Suprapubic skin (tissue), 4 donors: ENCODE measurements at regions not wholly inside any gene's neighbourhood (a gene's known extent, or its start where the extent isn't known, plus 50 kb on each side); places are given as distances from the start of the nearest gene placed in this dataset.

Experiments used
- DNase-seq, 2 donors: peaks; one replicate each; pipeline ENCODE4 v3.0.0-alpha.2; 2019; ENCODE audit warnings: low spot score in 2 of 2
- H3K27ac ChIP-seq: fragments of 200-600 bp; sonication (generic); one replicate; pipeline ENCODE4 v1.5.1; 2019
- H3K27me3 ChIP-seq: fragments of 200-600 bp; sonication (generic); one replicate; pipeline ENCODE4 v1.5.1; 2019
- H3K36me3 ChIP-seq: fragments of 200-600 bp; sonication (generic); one replicate; pipeline ENCODE4 v1.5.1; 2019
- H3K4me1 ChIP-seq: fragments of 200-600 bp; sonication (generic); one replicate; pipeline ENCODE4 v1.5.1; 2019
- H3K4me3 ChIP-seq: fragments of 200-600 bp; sonication (generic); one replicate; pipeline ENCODE4 v1.5.1; 2019; ENCODE audit warnings: mild to moderate bottlenecking
- H3K9me3 ChIP-seq: fragments of 200-600 bp; sonication (generic); one replicate; pipeline ENCODE4 v1.5.1; 2019
- EP300 ChIP-seq: sonication (generic); formaldehyde crosslinking; IDR thresholded peaks from one replicate; pipeline ENCODE4 v1.6.1; 2017; ENCODE audit warnings: antibody characterized with exemption
- POLR2A ChIP-seq, 2 donors: fragments of 450-650 bp; IDR thresholded peaks; one replicate each; pipeline ENCODE4 v1.6.1; 2017; ENCODE audit warnings: antibody characterized with exemption in 2 of 2, mild to moderate bottlenecking in 2 of 2, moderate library complexity in 2 of 2
- POLR2AphosphoS5 ChIP-seq, 3 donors: sonication (generic); formaldehyde crosslinking; IDR thresholded peaks; one replicate each; pipeline ENCODE4 v1.6.1; 2017; ENCODE audit warnings: antibody characterized with exemption in 3 of 3
- WGBS: methylation state at CpG from one replicate; pipeline ENCODE4 v1.1.5; 2018; 5-methylcytosine and 5-hydroxymethylcytosine counted together
- TF ChIP-seq, protein P1 (sequence below), 2 donors: fragments of 200-600 bp in 1 of 2; fragments of 450-650 bp in 1 of 2; sonication (generic) in 1 of 2; IDR thresholded peaks; one replicate each; pipeline ENCODE4 v1.5.1; 2016 to 2019; ENCODE audit warnings: antibody characterized with exemption in 2 of 2, mild to moderate bottlenecking in 1 of 2, moderate library complexity in 1 of 2

DNA sequence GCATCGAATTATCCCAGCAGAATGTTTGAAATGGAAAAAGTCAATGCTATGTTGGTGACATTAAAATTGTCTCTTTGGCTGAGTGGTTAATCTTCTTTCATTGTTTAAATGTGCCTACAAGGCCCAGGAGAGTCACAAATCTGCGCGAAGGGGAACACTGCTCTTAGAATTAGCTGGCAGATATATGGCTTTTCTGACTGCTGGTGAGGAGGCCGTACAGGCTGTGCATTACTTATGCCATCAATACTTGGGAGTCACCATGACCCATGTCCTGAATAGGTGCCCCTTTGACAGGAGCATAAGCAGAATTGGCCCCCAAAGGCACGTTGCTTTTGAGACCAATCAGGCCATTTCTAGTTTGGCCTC is 521.5 kb downstream of the FUT8 start:
- Histone ChIP-seq H3K4me3 (no peak overlapping the region), H3K27me3 (no peaks in the 10 kb centered on the region), H3K36me3 (no peaks in the 10 kb centered on the region), H3K9me3 (no peaks in the 10 kb centered on the region), H3K27ac (no peak overlapping the region), H3K4me1 (no peaks in the 10 kb centered on the region)
- no peak for TF ChIP-seq POLR2A (IDR thresholded peaks at IDR 0.05)
- TF ChIP-seq, protein P1, sequence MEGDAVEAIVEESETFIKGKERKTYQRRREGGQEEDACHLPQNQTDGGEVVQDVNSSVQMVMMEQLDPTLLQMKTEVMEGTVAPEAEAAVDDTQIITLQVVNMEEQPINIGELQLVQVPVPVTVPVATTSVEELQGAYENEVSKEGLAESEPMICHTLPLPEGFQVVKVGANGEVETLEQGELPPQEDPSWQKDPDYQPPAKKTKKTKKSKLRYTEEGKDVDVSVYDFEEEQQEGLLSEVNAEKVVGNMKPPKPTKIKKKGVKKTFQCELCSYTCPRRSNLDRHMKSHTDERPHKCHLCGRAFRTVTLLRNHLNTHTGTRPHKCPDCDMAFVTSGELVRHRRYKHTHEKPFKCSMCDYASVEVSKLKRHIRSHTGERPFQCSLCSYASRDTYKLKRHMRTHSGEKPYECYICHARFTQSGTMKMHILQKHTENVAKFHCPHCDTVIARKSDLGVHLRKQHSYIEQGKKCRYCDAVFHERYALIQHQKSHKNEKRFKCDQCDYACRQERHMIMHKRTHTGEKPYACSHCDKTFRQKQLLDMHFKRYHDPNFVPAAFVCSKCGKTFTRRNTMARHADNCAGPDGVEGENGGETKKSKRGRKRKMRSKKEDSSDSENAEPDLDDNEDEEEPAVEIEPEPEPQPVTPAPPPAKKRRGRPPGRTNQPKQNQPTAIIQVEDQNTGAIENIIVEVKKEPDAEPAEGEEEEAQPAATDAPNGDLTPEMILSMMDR (IDR thresholded peaks at IDR 0.05), result no peak
- 80% methylated on average over 5 of the region's 5 CpGs for whole genome bisulfite sequencing
- no peak for DNase-seq

DNA sequence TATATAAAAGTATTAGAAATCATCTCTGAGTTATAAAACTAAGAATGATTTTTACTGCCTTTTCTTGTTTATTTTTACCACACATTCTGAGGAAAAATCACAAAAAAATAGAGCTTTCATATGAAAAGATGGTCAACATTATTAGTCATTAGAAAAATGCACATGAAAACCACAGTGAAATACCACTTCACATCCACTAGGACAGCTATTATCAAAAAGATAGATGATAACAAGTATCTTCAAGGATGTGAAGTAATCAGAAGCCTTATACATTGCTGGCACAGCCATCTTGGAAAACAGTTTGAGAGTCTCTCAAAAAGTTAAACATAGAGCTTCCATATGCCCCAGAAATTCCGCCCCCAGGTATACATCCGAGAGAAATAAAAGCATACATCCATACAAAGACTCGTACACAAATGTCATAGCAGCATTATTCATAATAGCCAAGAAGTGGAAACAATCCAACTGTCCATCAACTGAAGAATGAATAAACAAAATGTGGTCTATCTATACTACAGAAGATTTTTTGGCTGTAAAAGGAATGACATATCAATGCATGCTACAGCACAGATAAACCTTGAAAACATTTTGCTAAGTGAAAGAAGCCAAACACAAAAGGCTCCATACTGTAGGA is 523.9 kb downstream of the FUT8 start:
- Histone ChIP-seq H3K4me1 (no peaks in the 10 kb centered on the region), H3K36me3 (no peaks in the 10 kb centered on the region), H3K27me3 (no peaks in the 10 kb centered on the region), H3K4me3 (no peak overlapping the region), H3K27ac (no peak overlapping the region), H3K9me3 (no peaks in the 10 kb centered on the region)
- TF ChIP-seq, protein P1 (IDR thresholded peaks at IDR 0.05), result no peak
- TF ChIP-seq POLR2AphosphoS5 (IDR thresholded peaks at IDR 0.05), result no peak
- no peak for TF ChIP-seq POLR2A (IDR thresholded peaks at IDR 0.05)
- no peak for TF ChIP-seq EP300
- DNase-seq, result no peak
- 70% methylated on average over 3 of the region's 3 CpGs for WGBS

DNA sequence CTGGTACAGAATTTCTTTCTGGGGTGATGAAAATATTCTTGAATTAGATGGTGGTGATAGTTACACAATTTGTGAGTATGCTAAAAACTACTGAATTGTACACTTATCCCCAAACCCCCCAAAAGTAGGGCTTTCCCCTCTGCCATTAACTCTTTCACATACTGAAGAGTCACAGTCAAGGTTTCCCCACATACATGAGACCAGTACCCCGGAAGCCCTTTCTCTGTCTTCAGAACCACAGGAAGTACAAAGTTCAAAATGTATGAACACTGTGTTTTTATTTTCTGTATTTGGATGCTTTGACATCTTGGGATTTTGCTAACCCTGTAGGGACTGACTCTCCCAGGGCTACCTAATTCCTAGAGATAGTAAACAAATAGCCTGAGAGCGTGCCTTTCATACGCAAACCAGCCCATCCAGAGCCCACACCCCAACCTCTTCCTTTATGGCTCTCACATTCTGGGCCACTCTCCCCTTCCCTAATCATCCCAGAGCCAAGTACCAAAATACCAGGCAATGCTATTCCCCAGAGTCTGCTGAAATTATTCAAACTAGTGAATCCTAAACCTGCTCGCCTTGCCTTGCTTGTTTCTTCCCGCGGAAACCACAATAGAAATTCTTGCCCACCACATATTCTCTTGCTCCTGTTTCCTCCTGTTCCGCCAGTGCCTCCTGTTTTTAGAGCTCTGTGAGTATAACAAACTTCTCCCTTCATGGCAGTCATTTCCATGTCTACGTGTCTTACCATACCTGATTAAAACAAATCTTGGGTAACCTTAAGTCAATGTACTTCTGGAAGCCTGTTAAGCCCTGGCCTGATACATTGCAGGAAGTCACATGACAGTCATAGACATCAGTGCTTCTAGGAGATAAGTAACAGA is 524.8 kb downstream of the FUT8 start:
- TF ChIP-seq POLR2A (IDR thresholded peaks at IDR 0.05) (no peak), EP300 (no peak), POLR2AphosphoS5 (IDR thresholded peaks at IDR 0.05) (no peak)
- TF ChIP-seq, protein P1 (IDR thresholded peaks at IDR 0.05), result no peak
- DNase-seq, result no peak
- Histone ChIP-seq H3K27me3 (no peaks in the 10 kb centered on the region), H3K36me3 (no peaks in the 10 kb centered on the region), H3K9me3 (no peaks in the 10 kb centered on the region), H3K4me1 (no peaks in the 10 kb centered on the region), H3K4me3 (no peak overlapping the region), H3K27ac (no peak overlapping the region)
- WGBS, result 80% methylated on average over 8 of the region's 8 CpGs

DNA sequence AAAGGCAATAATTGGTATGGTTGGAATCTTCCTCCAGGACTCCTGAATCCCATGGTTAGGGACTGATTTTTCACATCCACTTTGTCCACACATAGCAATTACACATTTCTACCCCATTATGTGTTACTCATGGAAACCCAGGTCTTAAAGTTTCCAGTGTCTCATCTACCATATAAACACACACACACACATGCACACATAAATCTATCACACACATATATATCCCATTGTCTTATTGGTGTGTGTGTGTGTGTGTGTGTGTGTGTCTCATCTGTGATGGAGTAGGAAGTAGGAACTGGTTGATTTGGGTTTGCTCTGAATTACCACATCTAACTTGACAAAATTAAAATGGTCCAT is 525.4 kb downstream of the FUT8 start:
- Histone ChIP-seq H3K36me3 (no peaks in the 10 kb centered on the region), H3K4me3 (no peak overlapping the region), H3K27me3 (no peaks in the 10 kb centered on the region), H3K9me3 (no peaks in the 10 kb centered on the region), H3K27ac (no peak overlapping the region), H3K4me1 (no peaks in the 10 kb centered on the region)
- no peak for TF ChIP-seq EP300
- no peak for TF ChIP-seq POLR2AphosphoS5 (IDR thresholded peaks at IDR 0.05)
- TF ChIP-seq POLR2A (IDR thresholded peaks at IDR 0.05), result no peak
- TF ChIP-seq, protein P1 (IDR thresholded peaks at IDR 0.05), result no peak
- DNase-seq, result no peak

DNA sequence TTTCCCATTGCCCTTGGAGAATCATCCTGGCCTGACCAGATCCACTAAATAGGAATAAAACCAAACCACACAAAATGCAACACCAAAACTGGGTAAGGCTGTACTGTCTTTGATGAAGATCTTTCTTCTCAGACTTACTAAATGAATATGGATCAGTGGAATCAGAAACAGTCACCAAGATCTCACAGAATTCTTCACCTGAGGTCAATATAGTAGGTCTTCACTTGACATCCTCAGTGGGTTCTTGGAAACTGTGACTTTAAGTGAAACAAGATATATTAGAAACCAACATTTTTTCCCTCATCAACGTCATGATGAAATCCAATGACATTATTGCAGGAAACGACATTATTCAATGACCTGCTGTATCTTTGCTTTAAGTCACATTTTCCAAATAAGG is 526.2 kb downstream of the FUT8 start:
- 75% methylated on average over 2 of the region's 2 CpGs for WGBS
- Histone ChIP-seq H3K27ac (no peak overlapping the region), H3K27me3 (no peaks in the 10 kb centered on the region), H3K9me3 (no peaks in the 10 kb centered on the region), H3K4me3 (no peak overlapping the region), H3K4me1 (no peaks in the 10 kb centered on the region), H3K36me3 (no peaks in the 10 kb centered on the region)
- DNase-seq, result no peak
- TF ChIP-seq, protein P1 (IDR thresholded peaks at IDR 0.05), result no peak
- no peak for TF ChIP-seq POLR2A (IDR thresholded peaks at IDR 0.05)
- TF ChIP-seq EP300, result no peak
- no peak for TF ChIP-seq POLR2AphosphoS5 (IDR thresholded peaks at IDR 0.05)
